ENCODE measurements at regions not wholly inside any gene's neighbourhood (a gene's known extent, or its start where the extent isn't known, plus 50 kb on each side); places are given as distances from the start of the nearest gene placed in this dataset.
"Not testable (repeated sequence)": the region's sequence is repeated elsewhere in the genome, so short reads cannot be mapped to it uniquely, and the experiment has no call there.

DNA sequence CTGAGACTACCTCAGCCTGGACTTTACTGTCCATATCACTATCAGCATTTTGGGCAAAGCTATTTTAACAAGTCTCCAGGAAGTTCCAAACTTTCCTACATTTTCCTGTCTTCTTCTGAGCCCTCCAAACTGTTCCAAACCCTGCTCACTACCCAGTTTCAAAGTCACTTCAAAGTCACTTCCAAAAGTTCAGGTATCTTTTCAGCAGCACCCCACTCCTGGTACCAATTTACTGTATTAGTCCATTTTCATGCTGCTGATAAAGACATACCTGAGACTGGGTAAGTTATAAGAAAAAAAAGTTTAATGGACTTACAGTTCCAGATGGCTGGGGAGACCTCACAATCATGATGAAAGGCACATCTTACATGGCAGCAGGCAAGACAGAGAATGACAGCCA, 127.1 kb downstream of the SUCLA2 start:
- TF ChIP-seq CTCF (IDR thresholded peaks at IDR 0.05); EP300 (IDR thresholded peaks at IDR 0.05); POLR2AphosphoS5 (IDR thresholded peaks at IDR 0.05); POLR2A (IDR thresholded peaks at IDR 0.05; ENCODE audit: low read depth): not testable (repeated sequence)

Data from esophagus muscularis mucosa (tissue), 4 donors.